ENCODE measurements at regions not wholly inside any gene's neighbourhood (a gene's known extent, or its start where the extent isn't known, plus 50 kb on each side); places are given as distances from the start of the nearest gene placed in this dataset.

- TF ChIP-seq CTCF (IDR thresholded peaks at IDR 0.05), result no peak
- TF ChIP-seq POLR2AphosphoS5 (IDR thresholded peaks at IDR 0.05), result no peak
- TF ChIP-seq EP300 (IDR thresholded peaks at IDR 0.05), result no peak
- TF ChIP-seq POLR2A (IDR thresholded peaks at IDR 0.05), result no peak
Observed at GRCh38 chr4:81971061-81971460, 402.7 kb downstream of the HNRNPD start.
